Ovary (tissue), 7 donors: ENCODE measurements at regions not wholly inside any gene's neighbourhood (a gene's known extent, or its start where the extent isn't known, plus 50 kb on each side); places are given as distances from the start of the nearest gene placed in this dataset.

ENCODE experiments used
- DNase-seq, 5 donors: peaks; one replicate each; pipeline ENCODE4 v3.0.0-alpha.2; 2019 to 2020
- H3K27ac ChIP-seq, 2 donors: fragments of 200-600 bp; one replicate each; pipeline versions ENCODE4 v1.5.1 to v1.8.0; 2019 to 2022
- H3K27me3 ChIP-seq: fragments of 200-600 bp; one replicate; pipeline ENCODE4 v1.8.0; 2022
- H3K36me3 ChIP-seq: fragments of 200-600 bp; sonication (generic); one replicate; pipeline ENCODE4 v1.5.1; 2019
- H3K4me1 ChIP-seq: one replicate; pipeline ENCODE4 v1.8.1; 2013; ENCODE audit warnings: mild to moderate bottlenecking, moderate library complexity; ENCODE audit not compliant: insufficient read depth
- H3K4me3 ChIP-seq: fragments of 200-600 bp; sonication (generic); one replicate; pipeline ENCODE4 v1.5.1; 2017
- H3K9me3 ChIP-seq, 2 donors: fragments of 200-600 bp in 1 of 2; sonication (generic) in 1 of 2; one replicate each; pipeline versions ENCODE4 v1.5.1 to v1.8.1; 2013 to 2019; ENCODE audit warnings: mild to moderate bottlenecking in 1 of 2, moderate library complexity in 1 of 2
- EP300 ChIP-seq: sonication (generic); formaldehyde crosslinking; IDR thresholded peaks from one replicate; pipeline ENCODE4 v1.6.1; 2017; ENCODE audit warnings: antibody characterized with exemption
- POLR2A ChIP-seq: fragments of 450-650 bp; IDR thresholded peaks from one replicate; pipeline ENCODE4 v1.6.1; 2017; ENCODE audit warnings: antibody characterized with exemption, mild to moderate bottlenecking, moderate library complexity
- WGBS, 3 donors: extraction: QIAGEN DNeasy Blood & Tissue Kit in 1 of 3; methylation state at CpG; one replicate each; pipeline versions ENCODE4 v1.1.5 to v1.1.7; 2013 to 2017; 5-methylcytosine and 5-hydroxymethylcytosine counted together
- intact Hi-C, 4 donors: fragments of 100-400 bp; cut with DNase I; formaldehyde crosslinking; loops; one replicate each; pipeline versions ENCODE4 v1.11.0 to v1.15.1; 2022 to 2023
- TF ChIP-seq, protein P1 (sequence below), 3 donors: fragments of 450-650 bp in 2 of 3; fragments of 200-600 bp in 1 of 3; IDR thresholded peaks; one replicate each; pipeline versions ENCODE4 v1.5.1 to v1.8.0; 2016 to 2022; ENCODE audit warnings: antibody characterized with exemption in 3 of 3, mild to moderate bottlenecking in 1 of 3
- donor health status: DM: no; HTN: no; CAD: no; lungs with moderate emphysema.
- donor health status: DM: no; HTN: no; CAD: no.
- donor health status: Bipolar disorder and iron deficiency.
- donor health status: DM: no; HTN: no; CAD: no.
- donor health status: DM: yes; HTN: yes; CAD: no.

- Histone ChIP-seq H3K4me3 (no peak overlapping the region), H3K36me3 (no peaks in the 10 kb centered on the region), H3K9me3 (no peaks in the 10 kb centered on the region), H3K4me1 (no peaks in the 10 kb centered on the region), H3K27me3 (no peaks in the 10 kb centered on the region), H3K27ac (no peak overlapping the region)
- no peak for DNase-seq
- TF ChIP-seq, protein P1, sequence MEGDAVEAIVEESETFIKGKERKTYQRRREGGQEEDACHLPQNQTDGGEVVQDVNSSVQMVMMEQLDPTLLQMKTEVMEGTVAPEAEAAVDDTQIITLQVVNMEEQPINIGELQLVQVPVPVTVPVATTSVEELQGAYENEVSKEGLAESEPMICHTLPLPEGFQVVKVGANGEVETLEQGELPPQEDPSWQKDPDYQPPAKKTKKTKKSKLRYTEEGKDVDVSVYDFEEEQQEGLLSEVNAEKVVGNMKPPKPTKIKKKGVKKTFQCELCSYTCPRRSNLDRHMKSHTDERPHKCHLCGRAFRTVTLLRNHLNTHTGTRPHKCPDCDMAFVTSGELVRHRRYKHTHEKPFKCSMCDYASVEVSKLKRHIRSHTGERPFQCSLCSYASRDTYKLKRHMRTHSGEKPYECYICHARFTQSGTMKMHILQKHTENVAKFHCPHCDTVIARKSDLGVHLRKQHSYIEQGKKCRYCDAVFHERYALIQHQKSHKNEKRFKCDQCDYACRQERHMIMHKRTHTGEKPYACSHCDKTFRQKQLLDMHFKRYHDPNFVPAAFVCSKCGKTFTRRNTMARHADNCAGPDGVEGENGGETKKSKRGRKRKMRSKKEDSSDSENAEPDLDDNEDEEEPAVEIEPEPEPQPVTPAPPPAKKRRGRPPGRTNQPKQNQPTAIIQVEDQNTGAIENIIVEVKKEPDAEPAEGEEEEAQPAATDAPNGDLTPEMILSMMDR (IDR thresholded peaks at IDR 0.05) = no peak
- no peak for TF ChIP-seq POLR2A
- no peak for TF ChIP-seq EP300
- 75 to 83% (median 80%) methylated on average over 6 of the region's 6 CpGs for WGBS, 3 donors
- intact Hi-C loops = no loop called here
Measured at GRCh38 chr13:109842212-109842920, 56.0 kb upstream of the IRS2 start.

GRCh38 chr13:109840893-109841287, 54.5 kb upstream of the IRS2 start:
- TF ChIP-seq POLR2A (no peak), EP300 (no peak)
- TF ChIP-seq, protein P1 (IDR thresholded peaks at IDR 0.05) = no peak
- intact Hi-C loops = no loop called here
- no peak overlapping the region for H3K4me3 ChIP-seq

DNA sequence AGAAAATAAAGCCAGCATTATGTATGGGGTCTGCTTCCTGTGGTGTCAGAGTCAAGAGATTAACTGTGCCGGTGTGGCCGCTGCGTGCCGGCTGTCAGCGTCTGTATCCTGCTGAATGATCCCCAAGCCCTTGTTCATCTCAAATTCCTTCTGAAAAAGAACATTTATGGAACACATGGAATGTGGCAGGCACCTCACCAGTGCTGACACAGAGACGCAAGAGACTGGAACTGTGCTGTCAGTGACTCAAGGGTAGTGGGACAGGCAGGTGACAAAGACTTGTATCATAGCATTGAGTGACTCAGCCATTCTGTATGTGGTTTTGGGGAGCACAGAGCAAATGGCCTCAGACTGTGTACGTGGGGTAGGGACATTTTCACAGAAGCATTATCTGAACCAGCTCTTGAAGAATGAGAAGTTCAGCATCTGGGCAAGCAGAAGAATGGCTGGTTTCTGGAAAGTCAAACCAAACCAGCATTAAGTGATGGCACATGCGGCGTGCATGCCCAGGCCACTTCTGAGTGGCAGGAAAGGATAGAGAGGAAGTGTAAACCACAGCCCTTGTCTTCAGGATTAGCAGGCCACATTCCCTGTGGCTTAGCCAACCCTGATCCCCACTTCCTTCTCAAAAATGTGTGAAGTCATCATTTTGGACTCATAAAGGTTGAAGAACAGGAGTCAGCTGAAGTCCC, 54.0 kb upstream of the IRS2 start:
- Histone ChIP-seq H3K27me3 (no peaks in the 10 kb centered on the region), H3K27ac (no peak overlapping the region), H3K36me3 (no peaks in the 10 kb centered on the region), H3K4me3 (no peak overlapping the region), H3K4me1 (no peaks in the 10 kb centered on the region), H3K9me3 (no peaks in the 10 kb centered on the region)
- TF ChIP-seq, protein P1 (IDR thresholded peaks at IDR 0.05) = no peak
- TF ChIP-seq POLR2A (no peak), EP300 (no peak)
- no peak for DNase-seq
- intact Hi-C loops = no loop called here
- WGBS, 3 donors = 67 to 79% (median 77%) methylated on average over 9 of the region's 9 CpGs

More at GRCh38 chr13:109840893-109841287, 54.5 kb upstream of the IRS2 start:
- H3K27ac ChIP-seq = no peak overlapping the region
- H3K9me3 ChIP-seq = no peaks in the 10 kb centered on the region
- H3K4me1 ChIP-seq = no peaks in the 10 kb centered on the region
- 78 to 84% (median 80%) methylated on average over 4 of the region's 4 CpGs for WGBS, 3 donors
- H3K36me3 ChIP-seq = no peaks in the 10 kb centered on the region
- no peak for DNase-seq
- H3K27me3 ChIP-seq = no peaks in the 10 kb centered on the region

DNA sequence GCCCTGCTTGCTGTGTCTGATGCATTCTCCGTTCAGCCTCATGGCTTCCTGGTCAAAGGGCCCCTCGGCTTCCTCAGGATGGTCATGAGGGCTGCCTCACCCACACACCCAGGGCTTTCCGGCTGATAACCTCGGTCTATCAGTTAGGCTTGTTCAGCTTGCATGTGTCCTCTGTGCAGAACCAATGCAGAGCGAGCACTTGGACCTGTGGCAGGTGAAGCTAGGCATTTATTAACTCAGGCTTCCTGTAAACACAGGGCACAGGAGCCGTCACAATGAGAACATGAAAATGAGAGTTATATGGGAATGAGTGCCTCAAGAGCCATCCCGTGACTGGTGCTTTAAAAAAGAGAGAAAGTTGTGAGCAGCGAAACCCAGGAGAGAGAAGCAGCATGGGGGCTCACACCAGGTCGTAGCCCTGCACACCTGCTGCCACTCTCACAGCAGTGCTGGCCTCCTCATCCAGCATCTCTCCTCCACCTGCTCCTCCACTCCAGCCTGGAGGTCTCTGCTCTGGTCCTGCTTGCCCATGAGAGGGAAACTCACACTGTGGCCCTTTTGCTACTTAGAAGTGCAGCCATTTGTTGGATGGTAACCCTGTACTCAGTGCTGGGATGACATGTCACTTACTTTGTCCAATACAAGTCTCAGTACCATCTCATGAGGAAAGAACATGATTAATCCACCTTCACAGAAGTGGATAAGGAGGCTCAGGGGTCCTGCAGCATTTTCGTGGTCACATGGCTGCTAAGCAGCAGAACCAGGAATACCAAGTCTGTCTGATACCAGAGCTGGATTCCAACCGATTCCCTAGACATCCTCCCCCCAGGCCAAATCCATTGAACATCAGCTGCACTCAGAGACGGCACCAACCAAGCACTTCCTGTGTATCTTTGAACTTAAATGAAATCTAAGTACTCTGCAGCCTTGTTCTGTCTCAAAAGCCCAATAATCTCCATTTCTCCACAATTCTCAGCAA, 50.5 kb upstream of the IRS2 start:
- Histone ChIP-seq H3K9me3 (no peaks in the 10 kb centered on the region), H3K27me3 (no peaks in the 10 kb centered on the region), H3K4me3 (no peak overlapping the region), H3K36me3 (no peaks in the 10 kb centered on the region), H3K4me1 (no peaks in the 10 kb centered on the region), H3K27ac (no peak overlapping the region)
- no peak for TF ChIP-seq POLR2A
- TF ChIP-seq EP300 = no peak
- TF ChIP-seq, protein P1 (IDR thresholded peaks at IDR 0.05) = no peak
- intact Hi-C loops = no loop called here
- no peak for DNase-seq
- WGBS, 3 donors = 73 to 81% (median 75%) methylated on average over 12 of the region's 12 CpGs
